DMS 273 (cell line): ENCODE measurements at regions not wholly inside any gene's neighbourhood (a gene's known extent, or its start where the extent isn't known, plus 50 kb on each side); places are given as distances from the start of the nearest gene placed in this dataset.
"Not testable (repeated sequence)": the region's sequence is repeated elsewhere in the genome, so short reads cannot be mapped to it uniquely, and the experiment has no call there.

ENCODE experiments used
- DNase-seq: peaks from one replicate; lab custom pipeline; 2025; ENCODE audit not compliant: unreplicated experiment; lab: John Stamatoyannopoulos, UW

GRCh38 chrX:35611562-35611961 is 186.6 kb upstream of the MAGEB16 start:
- not testable (repeated sequence) for DNase-seq

DNA sequence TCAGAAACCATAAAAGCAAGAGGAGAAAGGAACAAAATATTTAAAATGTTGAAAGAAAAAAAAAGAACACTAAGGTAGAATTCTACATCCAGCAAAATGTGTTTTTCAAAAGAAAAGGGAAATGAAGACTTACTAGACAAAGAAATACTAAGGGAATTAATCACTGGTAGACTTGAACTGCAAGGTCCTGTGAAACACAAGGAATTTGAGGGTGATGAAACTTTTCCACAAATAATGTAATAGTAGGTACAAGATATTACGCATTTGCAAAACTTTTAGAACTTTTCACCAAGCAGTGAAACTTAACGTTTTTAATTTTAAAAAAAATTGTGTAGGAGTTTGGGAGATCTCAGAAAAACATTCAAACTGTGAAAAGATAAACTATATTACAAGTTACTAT is 180.3 kb upstream of the MAGEB16 start:
- no peak for DNase-seq

DNA sequence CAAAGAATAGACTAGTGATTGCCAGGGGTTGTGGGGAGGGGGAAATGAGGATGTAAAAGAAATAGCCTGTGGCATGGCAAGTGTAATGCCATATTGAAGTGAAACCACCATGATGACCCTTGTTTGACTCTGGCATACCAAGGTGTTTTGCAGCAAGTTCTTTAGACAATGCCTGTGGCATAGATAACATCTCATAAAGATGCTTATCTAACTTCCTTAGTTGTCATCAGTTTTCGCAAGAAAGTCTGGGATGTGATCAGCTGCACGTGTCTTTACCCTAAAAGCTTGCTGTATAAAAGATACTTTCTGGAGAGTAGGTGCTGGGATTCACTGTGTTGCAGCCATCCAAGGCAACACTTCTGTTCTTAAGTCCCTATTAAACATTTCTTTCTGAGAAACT is 176.1 kb upstream of the MAGEB16 start:
- no peak for DNase-seq

- no peak for DNase-seq
Observed at GRCh38 chrX:35622601-35623000, 175.5 kb upstream of the MAGEB16 start.

DNA sequence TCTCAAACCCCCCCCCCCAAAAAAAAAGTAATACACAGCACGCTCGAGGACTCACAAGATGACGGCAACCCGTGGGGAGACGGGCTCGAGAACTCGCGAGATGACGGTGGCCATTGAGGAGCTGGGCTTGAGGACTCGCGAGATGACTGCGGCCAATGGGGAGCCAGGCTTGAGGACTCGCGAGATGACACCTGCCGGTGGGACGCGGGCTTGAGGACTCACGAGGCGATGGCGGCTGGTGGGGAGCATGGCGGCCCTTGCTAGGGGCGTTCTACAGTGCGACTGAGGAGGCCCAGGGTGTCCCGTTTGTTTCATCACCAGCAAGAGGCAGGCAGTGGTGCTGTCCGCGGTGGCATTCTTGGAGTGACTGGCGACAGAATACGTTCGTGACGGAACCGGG is 172.4 kb upstream of the MAGEB16 start:
- no peak for DNase-seq

DNA sequence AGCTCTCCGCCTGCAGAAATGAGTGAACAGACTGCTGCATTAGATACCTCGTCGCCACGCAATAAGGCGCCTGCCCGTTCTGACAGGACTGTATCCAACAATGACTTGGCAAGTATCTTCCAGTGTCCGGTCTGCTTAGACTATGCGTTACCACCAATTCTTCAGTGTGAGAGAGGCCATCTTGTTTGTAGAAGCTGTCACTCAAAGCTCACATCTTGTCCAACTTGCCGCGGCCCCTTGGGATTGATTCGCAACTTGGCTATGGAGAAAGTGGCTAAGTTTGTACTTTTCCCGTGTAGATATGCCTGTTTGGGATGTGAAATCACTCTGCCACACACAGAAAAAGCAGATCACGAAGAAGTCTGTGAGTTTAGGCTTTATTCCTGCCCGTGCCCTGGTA is 172.0 kb upstream of the MAGEB16 start:
- no peak for DNase-seq

GRCh38 chrX:35635971-35636370 is 162.2 kb upstream of the MAGEB16 start:
- not testable (repeated sequence) for DNase-seq

GRCh38 chrX:35664833-35665232 is 133.3 kb upstream of the MAGEB16 start:
- peak; percentile 33 for DNase-seq

- no peak for DNase-seq
Observed at GRCh38 chrX:35665311-35665710, 132.8 kb upstream of the MAGEB16 start.

GRCh38 chrX:35670889-35671288 is 127.3 kb upstream of the MAGEB16 start:
- DNase-seq, result no peak

DNA sequence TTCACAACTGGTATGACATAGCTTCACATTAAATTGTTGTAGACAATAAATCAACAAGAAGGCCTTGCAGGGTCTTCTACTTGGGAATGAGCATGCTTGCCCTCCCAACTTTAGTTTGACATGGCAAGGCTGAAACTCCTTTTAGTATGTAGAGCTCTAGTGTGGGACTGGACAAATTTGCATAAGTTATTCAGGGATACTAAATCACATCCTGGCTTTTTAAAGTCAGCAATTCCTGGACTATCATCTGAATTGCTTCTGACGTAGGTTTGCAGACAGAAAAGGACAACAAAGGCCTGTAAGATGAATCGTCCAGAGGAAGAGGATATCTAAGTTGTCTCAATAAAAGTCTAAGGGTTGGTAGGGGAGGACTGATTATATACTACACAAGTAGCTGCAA is 123.0 kb upstream of the MAGEB16 start:
- DNase-seq, result no peak

DNA sequence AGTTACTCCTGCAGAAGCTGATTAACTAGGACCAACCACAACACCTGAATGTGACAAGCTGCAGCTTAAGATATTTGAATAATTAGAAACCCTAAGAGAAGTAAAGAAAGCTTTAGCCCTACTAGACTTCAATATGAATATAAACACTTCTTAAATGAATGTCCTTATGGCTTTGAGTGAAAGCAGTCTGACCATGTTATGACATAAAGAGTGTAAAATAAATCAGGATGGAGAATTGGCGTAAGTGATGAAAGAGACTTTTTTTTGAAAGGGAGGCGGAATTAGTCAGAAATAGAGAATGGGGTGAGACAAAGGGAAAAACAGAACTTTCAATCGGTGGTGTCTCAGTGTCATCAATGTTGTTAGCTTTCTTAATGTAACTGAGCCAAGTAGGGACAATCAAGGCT is 117.2 kb upstream of the MAGEB16 start:
- no peak for DNase-seq

GRCh38 chrX:35682476-35682875 is 115.7 kb upstream of the MAGEB16 start:
- DNase-seq, result no peak

DNA sequence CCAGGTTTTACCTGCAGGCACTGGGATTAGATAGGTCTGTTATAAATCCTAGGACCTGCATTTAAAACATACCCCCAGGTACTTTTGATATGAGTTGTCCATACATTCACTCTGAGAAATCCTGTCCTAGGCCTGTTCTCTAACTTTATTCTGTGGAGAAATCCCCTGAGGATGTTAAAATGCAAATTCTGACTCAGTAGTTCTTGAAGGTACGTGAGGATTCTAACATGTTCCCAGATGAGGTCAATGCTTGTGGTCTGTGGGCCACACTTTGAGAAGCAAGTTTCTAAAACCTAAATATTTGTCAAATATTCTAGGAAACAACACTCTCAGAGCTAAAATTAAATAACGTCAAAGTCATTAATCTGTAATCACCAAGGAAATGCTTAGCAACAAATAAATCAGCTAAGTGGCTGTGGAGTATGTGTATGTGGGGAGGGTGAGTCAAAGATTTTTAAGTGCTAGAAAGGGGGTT is 101.3 kb upstream of the MAGEB16 start:
- DNase-seq, result no peak

DNA sequence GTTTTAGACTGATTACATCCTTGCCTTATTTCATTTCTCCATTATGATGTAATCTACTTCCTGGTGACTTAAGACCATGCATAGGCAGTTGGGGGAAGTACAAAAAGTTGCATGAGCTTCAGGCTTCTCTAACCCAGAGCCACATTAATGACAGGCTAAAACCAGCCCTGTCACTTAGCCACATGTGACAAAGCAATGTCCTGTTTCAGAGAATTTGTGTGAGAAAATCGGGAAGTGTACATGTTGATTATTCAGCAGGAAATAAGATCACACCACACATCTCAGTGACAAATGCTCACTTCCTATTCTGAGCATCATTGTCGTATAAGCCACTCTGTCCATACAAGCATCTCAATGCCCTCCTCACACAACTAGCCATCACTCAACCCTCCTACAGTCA is 98.5 kb upstream of the MAGEB16 start:
- DNase-seq, result no peak

DNA sequence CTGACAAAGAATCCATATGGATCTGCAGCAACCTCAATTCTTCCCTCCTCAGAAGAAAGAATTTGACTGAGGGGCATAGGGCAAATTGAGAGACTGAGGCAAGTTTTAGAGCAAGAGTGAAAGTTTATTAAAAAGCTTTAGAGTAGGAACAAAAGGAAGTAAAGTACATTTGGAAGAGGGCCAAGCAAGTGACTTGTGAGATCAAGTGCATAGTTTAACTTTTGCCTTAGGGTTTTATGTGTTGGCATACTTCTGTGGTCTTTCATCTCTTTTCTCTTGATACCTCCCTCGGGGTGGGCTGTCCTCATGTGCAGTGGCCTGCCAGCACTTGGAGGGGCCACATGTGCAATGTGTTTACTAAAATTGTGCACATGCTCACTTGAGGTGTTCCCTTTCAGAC is 98.0 kb upstream of the MAGEB16 start:
- DNase-seq, result no peak

DNA sequence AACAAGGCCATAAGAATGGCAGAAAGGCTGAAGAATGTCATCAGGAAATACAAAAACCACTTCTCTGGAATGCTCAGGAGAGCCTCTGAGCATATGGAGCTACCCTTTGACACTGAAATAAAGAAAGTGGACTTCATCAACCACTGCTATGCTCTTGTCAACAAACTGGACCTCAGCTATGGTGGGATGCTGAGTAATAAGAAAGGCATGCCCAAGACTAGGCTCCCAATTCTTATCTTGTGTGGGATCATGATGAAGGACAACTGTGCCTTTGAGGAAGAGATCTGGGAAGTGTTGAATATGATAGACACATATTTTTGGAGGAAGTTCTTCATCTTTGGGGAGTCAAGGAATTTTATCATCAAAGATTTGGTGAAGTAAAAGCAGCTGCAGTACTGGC is 86.9 kb upstream of the MAGEB16 start:
- DNase-seq, result no peak

- DNase-seq, result no peak
Observed at GRCh38 chrX:35722128-35722527, 76.0 kb upstream of the MAGEB16 start.

GRCh38 chrX:35726176-35726575 is 72.0 kb upstream of the MAGEB16 start:
- peak; percentile 64 for DNase-seq

DNA sequence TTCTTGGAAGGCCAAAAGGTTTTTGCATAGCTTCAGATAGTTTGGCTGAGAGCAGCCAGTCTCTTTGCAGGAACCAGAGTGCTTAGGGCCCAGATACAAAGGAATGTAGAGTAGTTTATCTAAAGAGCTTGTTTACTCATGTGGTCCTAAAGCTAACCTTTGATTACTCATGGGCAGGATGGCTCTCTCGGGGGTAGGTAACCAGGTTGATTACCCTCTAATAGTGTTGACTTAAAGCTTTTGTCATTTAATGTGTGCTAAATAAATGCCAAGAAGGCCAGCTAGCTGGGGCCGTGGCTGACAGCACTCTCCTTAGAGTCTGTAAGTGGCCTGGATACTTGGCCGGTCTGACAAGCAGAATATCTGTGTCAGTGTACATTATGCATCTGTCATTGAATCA is 69.7 kb upstream of the MAGEB16 start:
- no peak for DNase-seq

DNA sequence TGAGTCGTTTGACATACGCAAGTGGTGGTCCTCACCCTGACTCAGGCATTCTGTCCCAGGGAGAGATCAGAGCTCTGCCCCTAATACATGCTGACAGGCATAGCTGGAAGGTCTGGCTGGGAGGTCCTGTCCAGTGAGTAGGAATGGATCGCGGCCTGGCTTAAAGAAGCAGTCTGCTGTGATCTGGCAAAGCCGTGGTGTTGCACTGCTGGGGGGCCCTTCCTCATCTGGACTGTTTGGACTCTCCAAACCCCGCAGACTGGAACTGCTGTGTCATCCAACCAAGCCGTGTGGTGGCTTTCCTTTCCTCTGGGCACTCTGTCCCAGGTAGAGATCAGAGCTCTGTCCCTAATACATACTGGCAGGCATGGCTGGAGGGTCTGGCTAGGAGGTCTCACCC is 64.3 kb upstream of the MAGEB16 start:
- DNase-seq, result no peak

GRCh38 chrX:35741142-35741541 is 57.0 kb upstream of the MAGEB16 start:
- DNase-seq, result no peak

GRCh38 chrX:35743331-35743730 is 54.8 kb upstream of the MAGEB16 start:
- no peak for DNase-seq
